Body of pancreas (tissue), 4 donors: ENCODE measurements at regions not wholly inside any gene's neighbourhood (a gene's known extent, or its start where the extent isn't known, plus 50 kb on each side); places are given as distances from the start of the nearest gene placed in this dataset.

ENCODE experiments used
- POLR2A ChIP-seq, 3 donors: fragments of 450-650 bp; IDR thresholded peaks; one replicate each; pipeline ENCODE4 v1.6.1; 2016; ENCODE audit warnings: antibody characterized with exemption in 3 of 3, mild to moderate bottlenecking in 2 of 3
- TF ChIP-seq, protein P1 (sequence below), 7 experiments: fragments of 450-650 bp in 4 of 7; fragments of 200-600 bp in 3 of 7; sonication (generic) in 3 of 7; IDR thresholded peaks; one replicate each; pipeline ENCODE4 v1.5.1; 2016 to 2019; ENCODE audit warnings: antibody characterized with exemption in 7 of 7

DNA sequence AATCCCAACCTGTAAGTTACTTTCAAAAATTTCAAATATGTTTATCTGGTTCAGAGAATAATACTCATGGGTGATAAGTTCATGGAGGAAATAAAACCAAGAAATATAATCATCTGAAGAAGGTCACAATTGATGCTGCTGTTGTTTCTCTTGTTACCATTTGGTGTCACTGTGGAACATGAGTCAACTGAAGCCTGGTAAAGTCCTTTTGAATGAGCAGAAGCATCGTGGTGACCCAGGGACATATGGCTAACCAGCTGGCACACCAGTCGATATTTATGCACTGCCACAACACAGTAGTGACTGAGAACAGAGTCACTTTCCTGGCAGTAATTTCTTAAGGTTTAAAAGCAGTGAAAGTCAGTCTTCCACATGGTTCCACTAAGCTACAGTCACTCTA lies 612.9 kb upstream of the TLE4 start:
- TF ChIP-seq, protein P1, sequence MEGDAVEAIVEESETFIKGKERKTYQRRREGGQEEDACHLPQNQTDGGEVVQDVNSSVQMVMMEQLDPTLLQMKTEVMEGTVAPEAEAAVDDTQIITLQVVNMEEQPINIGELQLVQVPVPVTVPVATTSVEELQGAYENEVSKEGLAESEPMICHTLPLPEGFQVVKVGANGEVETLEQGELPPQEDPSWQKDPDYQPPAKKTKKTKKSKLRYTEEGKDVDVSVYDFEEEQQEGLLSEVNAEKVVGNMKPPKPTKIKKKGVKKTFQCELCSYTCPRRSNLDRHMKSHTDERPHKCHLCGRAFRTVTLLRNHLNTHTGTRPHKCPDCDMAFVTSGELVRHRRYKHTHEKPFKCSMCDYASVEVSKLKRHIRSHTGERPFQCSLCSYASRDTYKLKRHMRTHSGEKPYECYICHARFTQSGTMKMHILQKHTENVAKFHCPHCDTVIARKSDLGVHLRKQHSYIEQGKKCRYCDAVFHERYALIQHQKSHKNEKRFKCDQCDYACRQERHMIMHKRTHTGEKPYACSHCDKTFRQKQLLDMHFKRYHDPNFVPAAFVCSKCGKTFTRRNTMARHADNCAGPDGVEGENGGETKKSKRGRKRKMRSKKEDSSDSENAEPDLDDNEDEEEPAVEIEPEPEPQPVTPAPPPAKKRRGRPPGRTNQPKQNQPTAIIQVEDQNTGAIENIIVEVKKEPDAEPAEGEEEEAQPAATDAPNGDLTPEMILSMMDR (IDR thresholded peaks at IDR 0.05), result no peak
- no peak for TF ChIP-seq POLR2A (IDR thresholded peaks at IDR 0.05)
